ENCODE measurements at regions not wholly inside any gene's neighbourhood (a gene's known extent, or its start where the extent isn't known, plus 50 kb on each side); places are given as distances from the start of the nearest gene placed in this dataset.

GRCh38 chr5:73336366-73336765 is 112.2 kb downstream of the FOXD1 start:
- no peaks in the 10 kb centered on the region for H3K4me1 ChIP-seq (ENCODE audit: control insufficient read depth, insufficient read depth, low read length)
- ATAC-seq (no peak), DNase-seq (no peak)
- peaks cover 13 to 81% of the 10 kb centered on the region in 2 donors for H3K27me3 Mint-ChIP-seq (ENCODE audit: low read depth in 2 of 2)
- H3K9me3 ChIP-seq (ENCODE audit: control insufficient read depth, insufficient read depth, low read length): no peaks in the 10 kb centered on the region
- no peak for TF ChIP-seq CTCF (IDR thresholded peaks at IDR 0.05)
- H3K36me3 Mint-ChIP-seq: peaks cover 14% of the 10 kb centered on the region
- H3K4me3 ChIP-seq (ENCODE audit: low read length): no peak overlapping the region
- no peak overlapping the region for H3K4me3 Mint-ChIP-seq
- H3K4me1 Mint-ChIP-seq: no peaks in the 10 kb centered on the region
- intact Hi-C loops (cut with micrococcal nuclease): no loop called here
- H3K36me3 ChIP-seq (ENCODE audit: control insufficient read depth, insufficient read depth, low read length): no peaks in the 10 kb centered on the region
- peaks cover 4% of the 10 kb centered on the region in 2 donors for H3K9me3 Mint-ChIP-seq
- H3K27ac ChIP-seq (ENCODE audit: low read length): no peak overlapping the region
- H3K27ac Mint-ChIP-seq: no peak overlapping the region
- H3K27me3 ChIP-seq (ENCODE audit: control insufficient read depth, insufficient read depth, low read length): peaks cover 5% of the 10 kb centered on the region
- 96% methylated on average over 2 of the region's 2 CpGs for WGBS (ENCODE audit: insufficient coverage)

- Histone ChIP-seq H3K36me3 (ENCODE audit: control insufficient read depth, insufficient read depth, low read length) (no peaks in the 10 kb centered on the region), H3K27me3 (ENCODE audit: control insufficient read depth, insufficient read depth, low read length) (peaks cover 5% of the 10 kb centered on the region), H3K4me3 (ENCODE audit: low read length) (no peak overlapping the region), H3K27ac (ENCODE audit: low read length) (no peak overlapping the region), H3K4me1 (ENCODE audit: control insufficient read depth, insufficient read depth, low read length) (no peaks in the 10 kb centered on the region), H3K9me3 (ENCODE audit: control insufficient read depth, insufficient read depth, low read length) (no peaks in the 10 kb centered on the region)
- 85% methylated on average over 3 of the region's 3 CpGs for WGBS (ENCODE audit: insufficient coverage)
- ATAC-seq (no peak), DNase-seq (no peak)
- Mint-ChIP-seq H3K36me3 (peaks cover 16% of the 10 kb centered on the region), H3K27ac (no peak overlapping the region), H3K9me3 (peaks cover 7 to 10% of the 10 kb centered on the region in 2 donors), H3K4me3 (no peak overlapping the region), H3K4me1 (no peaks in the 10 kb centered on the region), H3K27me3 (ENCODE audit: low read depth in 2 of 2) (peaks cover 13 to 70% of the 10 kb centered on the region in 2 donors)
- intact Hi-C loops (cut with micrococcal nuclease): loop anchor here (2.0 kb wide), 1 partner anchor 47 kb away; no protein-coding TSS in a partner anchor
- no peak for TF ChIP-seq CTCF (IDR thresholded peaks at IDR 0.05)
These were observed 114.5 kb downstream of the FOXD1 start for GRCh38 chr5:73333944-73334703.

GRCh38 chr5:73330613-73331012 is 118.0 kb downstream of the FOXD1 start:
- Histone ChIP-seq H3K4me1 (ENCODE audit: control insufficient read depth, insufficient read depth, low read length) (no peaks in the 10 kb centered on the region), H3K27me3 (ENCODE audit: control insufficient read depth, insufficient read depth, low read length) (peaks cover 2% of the 10 kb centered on the region), H3K27ac (ENCODE audit: low read length) (no peak overlapping the region), H3K4me3 (ENCODE audit: low read length) (no peak overlapping the region), H3K9me3 (ENCODE audit: control insufficient read depth, insufficient read depth, low read length) (no peaks in the 10 kb centered on the region), H3K36me3 (ENCODE audit: control insufficient read depth, insufficient read depth, low read length) (no peaks in the 10 kb centered on the region)
- peaks cover 10 to 54% of the 10 kb centered on the region in 2 donors for H3K27me3 Mint-ChIP-seq (ENCODE audit: low read depth in 2 of 2)
- H3K27ac Mint-ChIP-seq: no peak overlapping the region
- no peak for TF ChIP-seq CTCF (IDR thresholded peaks at IDR 0.05)
- peaks cover 7 to 10% of the 10 kb centered on the region in 2 donors for H3K9me3 Mint-ChIP-seq
- no peaks in the 10 kb centered on the region for H3K4me1 Mint-ChIP-seq
- no peak for ATAC-seq
- peaks cover 16% of the 10 kb centered on the region for H3K36me3 Mint-ChIP-seq
- no CpG with 5 or more reads among the region's 1 CpG for WGBS (ENCODE audit: insufficient coverage)
- DNase-seq: no peak
- no peak overlapping the region for H3K4me3 Mint-ChIP-seq
- intact Hi-C loops (cut with micrococcal nuclease): no loop called here

GRCh38 chr5:73328640-73329039 is 119.9 kb downstream of the FOXD1 start:
- WGBS (ENCODE audit: insufficient coverage): 75% methylated on average over 1 of the region's 1 CpG
- peaks cover 2% of the 10 kb centered on the region for H3K27me3 ChIP-seq (ENCODE audit: control insufficient read depth, insufficient read depth, low read length)
- intact Hi-C loops (cut with micrococcal nuclease): no loop called here

More at GRCh38 chr5:73328640-73329039, 119.9 kb downstream of the FOXD1 start:
- no peaks in the 10 kb centered on the region for H3K4me1 ChIP-seq (ENCODE audit: control insufficient read depth, insufficient read depth, low read length)
- H3K27me3 Mint-ChIP-seq (ENCODE audit: low read depth in 2 of 2): peaks cover 12 to 49% of the 10 kb centered on the region in 2 donors
- no peaks in the 10 kb centered on the region for H3K4me1 Mint-ChIP-seq
- H3K4me3 Mint-ChIP-seq: no peak overlapping the region
- no peak overlapping the region for H3K27ac Mint-ChIP-seq
- no peaks in the 10 kb centered on the region for H3K9me3 ChIP-seq (ENCODE audit: control insufficient read depth, insufficient read depth, low read length)
- H3K36me3 ChIP-seq (ENCODE audit: control insufficient read depth, insufficient read depth, low read length): no peaks in the 10 kb centered on the region
- peaks cover 16% of the 10 kb centered on the region for H3K36me3 Mint-ChIP-seq
- TF ChIP-seq CTCF (IDR thresholded peaks at IDR 0.05): no peak
- H3K4me3 ChIP-seq (ENCODE audit: low read length): no peak overlapping the region
- H3K27ac ChIP-seq (ENCODE audit: low read length): no peak overlapping the region
- ATAC-seq (no peak), DNase-seq (no peak)
- peaks cover 7 to 10% of the 10 kb centered on the region in 2 donors for H3K9me3 Mint-ChIP-seq
